ENCODE measurements at regions not wholly inside any gene's neighbourhood (a gene's known extent, or its start where the extent isn't known, plus 50 kb on each side); places are given as distances from the start of the nearest gene placed in this dataset.
A peak's percentile ranks its signal among the peaks of the same experiment; 100 is the strongest.

DNA sequence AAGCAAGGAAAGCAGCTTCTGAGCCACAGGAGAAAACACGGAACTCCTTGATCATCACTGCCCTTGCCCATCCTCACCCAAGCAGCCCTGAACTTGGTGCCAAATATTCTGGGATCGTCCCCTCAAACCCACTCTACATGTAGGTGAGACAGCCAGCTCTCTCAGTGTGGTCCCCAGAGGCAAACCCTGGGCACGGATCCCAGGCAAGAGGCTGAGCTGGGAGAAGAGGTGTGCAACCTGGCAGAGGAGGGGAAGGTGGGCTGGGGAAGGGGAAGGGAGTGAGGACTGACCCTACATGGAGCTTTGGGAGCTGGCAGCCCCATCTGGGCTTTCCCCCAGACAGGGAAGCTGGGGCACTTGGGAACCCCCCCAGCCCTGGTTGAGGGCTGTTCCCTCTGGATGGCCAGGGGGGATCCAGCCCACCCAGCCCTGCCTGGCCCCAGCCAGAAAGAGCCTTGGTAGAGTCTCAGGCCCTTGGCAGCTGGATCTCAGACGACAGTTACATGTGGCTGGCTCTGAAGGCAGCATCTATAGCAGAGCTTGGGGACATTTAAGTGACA is 186.2 kb upstream of the CST7 start:
- DNase-seq (no peak), ATAC-seq (replicated peaks) (no peak)
- Mint-ChIP-seq H3K4me3 (no peak overlapping the region), H3K9me3 (no peaks in the 10 kb centered on the region), H3K27me3 (peaks cover 10 to 16% of the 10 kb centered on the region in 2 donors), H3K36me3 (no peaks in the 10 kb centered on the region), H3K27ac (no peak overlapping the region), H3K4me1 (peaks cover 22 to 27% of the 10 kb centered on the region in 2 donors)

- peak; percentile 14 to 41 for ATAC-seq (replicated peaks)
- Mint-ChIP-seq H3K27me3 (peaks cover 14 to 16% of the 10 kb centered on the region in 2 donors), H3K9me3 (no peaks in the 10 kb centered on the region), H3K36me3 (no peaks in the 10 kb centered on the region), H3K4me3 (no peak overlapping the region), H3K4me1 (peaks cover 22 to 27% of the 10 kb centered on the region in 2 donors), H3K27ac (no peak overlapping the region)
- no peak for DNase-seq
These were observed 185.6 kb upstream of the CST7 start for GRCh38 chr20:24763386-24764026.

DNA sequence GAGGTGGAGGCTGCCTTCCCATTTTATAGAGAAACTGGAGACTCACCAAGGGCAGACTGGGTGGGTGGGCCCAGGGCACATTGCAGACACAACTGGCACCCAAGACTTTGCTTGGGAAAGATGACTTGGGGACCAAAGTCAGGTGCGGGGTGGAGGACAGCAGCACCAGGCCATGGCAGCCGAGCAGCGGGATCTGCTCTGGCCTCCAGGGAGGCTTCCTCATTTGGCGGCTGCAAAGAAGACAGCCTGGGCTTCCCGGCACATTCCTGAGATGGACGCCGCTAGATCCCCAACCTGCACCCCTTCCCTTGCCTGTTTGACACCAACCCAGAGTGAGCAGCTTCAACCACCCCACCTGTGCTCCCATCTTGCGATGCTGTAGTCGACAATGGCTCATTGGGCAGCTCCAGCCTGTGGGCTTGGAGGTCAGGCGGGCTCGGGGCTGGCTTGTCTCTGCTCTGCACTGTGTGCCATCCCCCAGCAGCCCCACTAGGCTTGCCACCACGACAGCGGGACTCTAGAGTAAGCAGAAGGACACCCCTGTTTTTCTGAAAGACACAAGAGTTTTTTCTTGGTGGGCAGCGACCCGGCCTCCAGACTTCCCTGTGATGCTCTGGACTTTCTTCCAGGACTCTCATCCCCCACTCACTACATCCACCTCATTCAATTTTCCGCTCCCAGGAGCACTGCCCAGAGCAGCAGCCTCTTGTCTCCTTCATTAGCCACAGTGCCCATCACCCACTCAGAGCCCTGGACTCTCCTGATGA is 184.9 kb upstream of the CST7 start:
- no peak overlapping the region for H3K27ac Mint-ChIP-seq
- ATAC-seq (replicated peaks) (no peak), DNase-seq (no peak)
- H3K36me3 Mint-ChIP-seq, result no peaks in the 10 kb centered on the region
- H3K4me3 Mint-ChIP-seq, result no peak overlapping the region
- H3K27me3 Mint-ChIP-seq, result peaks cover 16 to 19% of the 10 kb centered on the region in 2 donors
- H3K4me1 Mint-ChIP-seq, result peaks cover 22 to 27% of the 10 kb centered on the region in 2 donors
- no peaks in the 10 kb centered on the region for H3K9me3 Mint-ChIP-seq

- H3K4me3 Mint-ChIP-seq, result no peak overlapping the region
- DNase-seq, result no peak
These were observed 184.3 kb upstream of the CST7 start for GRCh38 chr20:24764794-24765202.

GRCh38 chr20:24765316-24766142 is 183.5 kb upstream of the CST7 start:
- Mint-ChIP-seq H3K4me1 (peaks cover 24 to 28% of the 10 kb centered on the region in 2 donors), H3K4me3 (no peak overlapping the region), H3K27ac (no peak overlapping the region), H3K27me3 (peaks cover 16 to 25% of the 10 kb centered on the region in 2 donors), H3K9me3 (no peaks in the 10 kb centered on the region), H3K36me3 (no peaks in the 10 kb centered on the region)
- DNase-seq, result no peak
- ATAC-seq (replicated peaks), result no peak

More at GRCh38 chr20:24764794-24765202, 184.3 kb upstream of the CST7 start:
- H3K9me3 Mint-ChIP-seq, result no peaks in the 10 kb centered on the region
- peaks cover 16 to 21% of the 10 kb centered on the region in 2 donors for H3K27me3 Mint-ChIP-seq
- peaks cover 22 to 27% of the 10 kb centered on the region in 2 donors for H3K4me1 Mint-ChIP-seq
- no peak overlapping the region for H3K27ac Mint-ChIP-seq
- H3K36me3 Mint-ChIP-seq, result no peaks in the 10 kb centered on the region
- ATAC-seq (replicated peaks), result no peak

GRCh38 chr20:24766143-24766527 is 182.9 kb upstream of the CST7 start:
- no peaks in the 10 kb centered on the region for H3K36me3 Mint-ChIP-seq
- ATAC-seq (replicated peaks) (peak in 1 of 2 donors; percentile 38), DNase-seq (no peak)
- no peak overlapping the region for H3K4me3 Mint-ChIP-seq
- peaks cover 16 to 27% of the 10 kb centered on the region in 2 donors for H3K27me3 Mint-ChIP-seq
- no peaks in the 10 kb centered on the region for H3K9me3 Mint-ChIP-seq
- H3K27ac Mint-ChIP-seq, result no peak overlapping the region
- H3K4me1 Mint-ChIP-seq, result peaks cover 27 to 34% of the 10 kb centered on the region in 2 donors

DNA sequence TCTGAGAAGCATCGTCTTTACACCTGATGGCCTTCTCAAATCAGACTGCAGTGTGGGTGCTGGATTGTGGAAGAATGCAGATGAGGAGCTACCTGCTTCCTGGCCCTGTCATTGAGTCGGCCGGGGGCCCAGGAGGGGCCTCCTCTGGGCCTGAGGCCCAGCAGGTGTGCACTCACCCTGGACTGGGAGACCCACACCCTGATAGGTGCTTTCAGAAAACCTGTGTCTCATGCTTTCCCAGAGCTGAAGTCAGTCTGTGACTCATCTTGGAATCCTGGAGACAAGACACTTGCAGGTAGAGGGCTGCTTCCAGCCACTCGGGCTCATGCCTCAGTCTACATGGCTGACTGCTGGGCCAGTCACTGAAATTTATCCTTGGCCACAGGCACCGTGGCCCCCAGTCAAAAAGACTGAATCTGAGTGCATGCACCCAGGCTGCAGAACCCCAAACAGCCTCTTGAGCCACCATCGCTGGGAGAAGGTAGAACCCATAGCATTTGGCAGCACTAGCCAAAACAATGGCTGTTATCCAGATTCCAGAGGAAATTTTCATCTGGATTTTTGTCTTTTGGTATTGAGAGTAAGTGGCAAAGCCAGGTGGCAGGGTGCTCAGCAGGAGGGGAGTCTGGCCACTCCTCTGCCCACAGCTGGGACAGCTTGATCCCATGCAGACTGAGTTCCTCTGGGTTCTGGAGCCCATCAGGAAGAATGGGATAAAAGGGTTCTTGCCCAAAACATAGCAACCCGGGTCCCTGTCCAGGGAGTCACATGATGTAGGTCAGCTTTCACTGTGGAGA is 182.0 kb upstream of the CST7 start:
- Mint-ChIP-seq H3K4me1 (peaks cover 34 to 43% of the 10 kb centered on the region in 2 donors), H3K27me3 (peaks cover 21 to 36% of the 10 kb centered on the region in 2 donors), H3K36me3 (no peaks in the 10 kb centered on the region), H3K9me3 (no peaks in the 10 kb centered on the region), H3K4me3 (no peak overlapping the region), H3K27ac (no peak overlapping the region)
- no peak for ATAC-seq (replicated peaks)
- DNase-seq, result no peak

DNA sequence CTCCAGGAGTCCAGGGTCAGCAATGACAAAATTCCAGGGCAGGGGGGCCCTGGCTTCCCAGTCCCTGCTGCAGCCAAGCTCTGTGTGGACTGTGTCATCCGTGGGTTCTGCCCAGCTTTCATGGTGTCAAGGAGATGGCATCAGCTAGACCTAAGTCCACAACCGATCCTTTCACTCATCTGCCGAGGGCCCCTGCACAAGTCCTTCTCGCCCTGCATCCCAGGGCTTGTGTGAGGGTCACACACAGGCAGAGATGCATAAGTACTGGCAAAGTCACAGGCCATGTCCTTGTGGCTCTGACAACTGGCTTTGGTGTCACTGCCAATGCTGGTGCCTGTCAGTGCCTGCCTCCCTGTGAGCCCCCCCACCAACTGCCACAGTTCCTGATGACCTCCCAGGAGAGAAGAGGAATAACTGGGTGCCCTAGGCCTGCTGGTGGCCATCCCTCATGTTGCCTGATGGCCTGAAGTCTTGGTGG is 181.4 kb upstream of the CST7 start:
- no peak overlapping the region for H3K4me3 Mint-ChIP-seq
- no peaks in the 10 kb centered on the region for H3K36me3 Mint-ChIP-seq
- peaks cover 26 to 42% of the 10 kb centered on the region in 2 donors for H3K27me3 Mint-ChIP-seq
- H3K9me3 Mint-ChIP-seq, result no peaks in the 10 kb centered on the region
- DNase-seq (no peak), ATAC-seq (replicated peaks) (no peak)
- H3K4me1 Mint-ChIP-seq, result peaks cover 36 to 43% of the 10 kb centered on the region in 2 donors
- H3K27ac Mint-ChIP-seq, result no peak overlapping the region

DNA sequence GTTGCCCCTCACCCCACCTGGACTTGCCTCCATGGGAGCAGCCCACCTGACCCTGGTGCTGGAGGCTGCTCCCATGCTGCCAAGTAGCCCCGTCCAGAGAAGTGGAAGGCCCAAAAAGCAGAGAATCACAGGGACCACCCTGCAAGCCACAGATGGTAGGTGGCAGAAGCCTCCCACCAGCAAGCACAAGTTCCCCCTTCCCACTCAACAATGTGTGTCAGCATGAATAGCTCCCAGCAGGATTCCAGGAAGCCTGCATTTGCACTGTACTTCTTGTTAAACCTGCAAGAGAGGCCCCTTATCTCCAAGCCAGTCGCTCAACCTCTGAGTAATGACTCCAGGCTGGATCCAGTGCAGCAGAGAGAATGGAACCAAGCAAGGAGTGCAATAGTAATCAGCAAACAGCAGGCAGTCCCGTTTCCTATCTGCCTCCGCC is 180.8 kb upstream of the CST7 start:
- H3K4me1 Mint-ChIP-seq, result peaks cover 35 to 40% of the 10 kb centered on the region in 2 donors
- ATAC-seq (replicated peaks) (no peak), DNase-seq (no peak)
- no peaks in the 10 kb centered on the region for H3K36me3 Mint-ChIP-seq
- H3K27ac Mint-ChIP-seq, result no peak overlapping the region
- H3K9me3 Mint-ChIP-seq, result no peaks in the 10 kb centered on the region
- H3K27me3 Mint-ChIP-seq, result peaks cover 25 to 40% of the 10 kb centered on the region in 2 donors
- H3K4me3 Mint-ChIP-seq, result no peak overlapping the region

DNA sequence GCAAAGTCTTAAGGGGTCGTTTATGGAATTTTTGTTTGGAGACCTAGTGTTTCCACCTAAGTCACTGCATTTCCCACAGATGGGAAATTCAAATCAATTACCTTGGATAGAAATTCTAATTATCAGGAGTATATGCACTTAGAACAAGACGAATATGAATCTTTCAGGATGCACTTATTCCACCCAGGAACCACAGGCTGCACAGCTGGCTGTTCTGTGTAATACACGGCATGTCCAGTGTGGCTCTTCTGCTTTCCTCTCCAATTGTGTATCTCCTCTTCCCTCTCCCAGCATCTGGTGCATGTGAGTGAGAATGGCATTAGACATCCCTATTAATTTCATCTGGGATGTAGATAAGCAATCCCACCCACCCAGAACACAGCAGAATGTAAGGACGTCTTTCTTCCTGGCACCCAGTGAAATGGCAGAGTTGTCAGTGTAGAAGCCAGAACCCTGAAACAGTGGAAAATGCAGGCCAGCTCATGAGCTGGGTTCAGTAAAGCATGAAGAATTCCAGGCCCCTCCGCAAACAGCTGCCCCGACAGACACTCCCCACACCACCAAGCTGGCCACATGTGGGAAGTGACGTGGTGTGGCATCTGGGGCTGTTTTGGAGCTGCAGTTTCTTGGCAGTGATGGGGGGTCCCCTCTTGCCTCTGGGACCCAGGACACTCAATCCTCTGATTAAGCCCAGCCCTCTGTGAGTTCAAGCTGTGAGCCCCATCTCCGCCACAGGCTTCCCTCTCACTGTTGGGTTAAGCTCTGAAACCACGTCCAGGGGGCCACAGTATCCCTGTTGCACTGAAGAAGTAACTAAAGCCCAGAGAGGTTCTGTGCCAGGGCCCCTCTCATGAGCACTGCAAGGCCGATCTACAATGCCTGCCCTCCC is 180.1 kb upstream of the CST7 start:
- peaks cover 30 to 34% of the 10 kb centered on the region in 2 donors for H3K4me1 Mint-ChIP-seq
- H3K27me3 Mint-ChIP-seq, result peaks cover 21 to 33% of the 10 kb centered on the region in 2 donors
- H3K4me3 Mint-ChIP-seq, result no peak overlapping the region
- no peak for ATAC-seq (replicated peaks)
- H3K9me3 Mint-ChIP-seq, result no peaks in the 10 kb centered on the region
- DNase-seq, result no peak
- no peak overlapping the region for H3K27ac Mint-ChIP-seq
- no peaks in the 10 kb centered on the region for H3K36me3 Mint-ChIP-seq

DNA sequence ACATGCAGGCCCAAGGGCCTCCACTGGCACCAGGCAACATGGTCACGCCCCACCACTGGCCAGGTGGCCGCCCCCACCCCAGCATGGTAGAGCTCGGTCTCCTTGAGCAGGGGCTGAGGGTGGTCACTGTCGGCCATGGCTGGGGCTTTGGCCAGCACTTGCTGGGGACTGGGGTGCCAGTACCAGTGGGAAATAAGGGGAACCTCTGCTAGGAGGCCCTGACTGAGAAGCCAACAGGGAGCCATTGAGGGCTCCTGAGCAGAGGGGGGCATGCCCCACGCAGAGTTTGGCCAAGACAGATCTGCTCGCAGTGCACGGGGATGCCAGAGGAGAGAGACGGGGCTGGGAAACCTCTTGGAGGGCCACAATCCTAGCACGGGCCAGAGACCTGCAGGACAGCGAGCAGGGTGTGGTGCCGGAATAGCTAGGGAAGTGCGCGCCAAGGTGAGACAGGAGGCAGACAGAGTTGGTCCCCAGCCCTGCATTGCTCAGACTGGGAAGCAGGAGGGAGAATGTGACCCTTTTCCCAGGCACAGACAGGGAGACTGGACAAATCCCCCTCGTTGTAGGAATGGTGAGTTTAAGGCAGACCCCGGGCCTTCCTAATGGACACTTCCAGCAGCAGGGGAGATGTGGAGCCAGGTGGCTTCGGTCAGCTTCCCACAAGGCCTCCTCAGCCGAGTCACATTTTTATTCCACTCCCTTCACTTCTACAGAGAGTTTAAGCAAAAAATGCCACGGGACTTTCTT is 179.0 kb upstream of the CST7 start:
- Mint-ChIP-seq H3K4me1 (peaks cover 26 to 31% of the 10 kb centered on the region in 2 donors), H3K36me3 (peaks cover 3 to 7% of the 10 kb centered on the region in 2 donors), H3K27ac (no peak overlapping the region), H3K9me3 (peaks cover 5 to 7% of the 10 kb centered on the region in 2 donors), H3K4me3 (peak overlapping the region in 1 of 2 donors; percentile 16), H3K27me3 (peaks cover 11 to 33% of the 10 kb centered on the region in 2 donors)
- DNase-seq (no peak), ATAC-seq (replicated peaks) (no peak)
